A549 (cell line): ENCODE measurements at regions not wholly inside any gene's neighbourhood (a gene's known extent, or its start where the extent isn't known, plus 50 kb on each side); places are given as distances from the start of the nearest gene placed in this dataset.

Experiments used
- ATAC-seq, 2 experiments: fragments of 200-7000 bp in 1 of 2; fragments of >200 bp in 1 of 2; cut with Nextera tagmentation in 1 of 2; cut with Tn5 transposase in 1 of 2; 3 replicates each; pipeline versions ENCODE4 v1.8.0 to v1.9.1; 2018 to 2020; ENCODE audit warnings: mild to moderate bottlenecking in 1 of 2, moderate library complexity in 1 of 2
- CTCF ChIA-PET: fragments of 300-600 bp; sonication (Branson Sonifier 250); formaldehyde crosslinking; extraction: SDS; loops from one replicate; lab custom pipeline; 2021; ENCODE audit warnings: antibody characterized with exemption, inconsistent platforms; lab: Yijun Ruan, JAX
- POLR2A ChIA-PET: fragments of 350-600 bp; formaldehyde crosslinking; extraction: SDS; loops from one replicate; lab custom pipeline; 2021; ENCODE audit warnings: antibody characterized with exemption, inconsistent platforms; lab: Yijun Ruan, JAX
- DNase-seq, 2 experiments: peaks; one replicate each; pipeline versions ENCODE4 v3.0.0 to v3.0.0-alpha.2; 2011 to 2016; ENCODE audit warnings: low read depth in 1 of 2, low spot score in 1 of 2
- FAIRE-seq: peaks from 2 replicates; lab custom pipeline; 2011; peaks lifted over from hg19 to GRCh38; lab: Jason Lieb, UNC
- H3K27ac ChIP-seq, 2 experiments: fragments of >200 bp; sonication (Bioruptor Twin); formaldehyde crosslinking; 3 replicates each; pipeline ENCODE4 v1.5.1; 2016 to 2017
- H3K4me1 ChIP-seq: fragments of >200 bp; sonication (Bioruptor Twin); formaldehyde crosslinking; 3 replicates; pipeline ENCODE4 v1.6.1; 2016
- H3K4me2 ChIP-seq: fragments of >200 bp; sonication (Bioruptor Twin); formaldehyde crosslinking; 3 replicates; pipeline ENCODE4 v1.6.1; 2016
- H3K4me3 ChIP-seq: fragments of >200 bp; sonication (Bioruptor Twin); formaldehyde crosslinking; 3 replicates; pipeline ENCODE4 v1.5.1; 2016
- H3K9me3 ChIP-seq: fragments of >200 bp; sonication (Bioruptor Twin); formaldehyde crosslinking; 3 replicates; pipeline ENCODE4 v1.6.1; 2016
- BHLHE40 ChIP-seq: IDR thresholded peaks from 2 replicates; pipeline ENCODE4 v1.6.1; 2012; ENCODE audit warnings: low read depth, low read length, inconsistent platforms
- CHD2 ChIP-seq: fragments of 150-350 bp; IDR thresholded peaks from 2 replicates; pipeline ENCODE4 v1.6.1; 2014; ENCODE audit warnings: low read length; ENCODE audit not compliant: partially characterized antibody
- EHF ChIP-seq: fragments of 250-450 bp; sonication (Bioruptor Pico); IDR thresholded peaks from 2 replicates; pipeline ENCODE4 v1.5.0; 2020; ENCODE audit warnings: mild to moderate bottlenecking
- EHMT2 ChIP-seq: fragments of 200-600 bp; sonication (generic); IDR thresholded peaks from 2 replicates; pipeline ENCODE4 v1.6.1; 2016; ENCODE audit warnings: antibody characterized with exemption, low read depth, mild to moderate bottlenecking, moderate library complexity
- FOXS1 ChIP-seq: fragments of 250-450 bp; sonication (Bioruptor Pico); IDR thresholded peaks from 2 replicates; pipeline ENCODE4 v1.5.0; 2020; ENCODE audit warnings: mild to moderate bottlenecking, moderate library complexity
- HOXA7 ChIP-seq: fragments of 250-450 bp; sonication (Bioruptor Pico); IDR thresholded peaks from 2 replicates; pipeline ENCODE4 v1.5.0; 2020; ENCODE audit warnings: mild to moderate bottlenecking, moderate library complexity
- JUN ChIP-seq, 2 experiments: fragments of >200 bp; sonication (Bioruptor Twin); formaldehyde crosslinking; IDR thresholded peaks; 2 replicates in 1 of 2; 3 replicates in 1 of 2; pipeline ENCODE4 v1.6.1; 2016 to 2017
- JUNB ChIP-seq: fragments of >200 bp; sonication (Bioruptor Twin); formaldehyde crosslinking; IDR thresholded peaks from 2 replicates; pipeline ENCODE4 v1.6.1; 2016
- KDM5A ChIP-seq: fragments of 200-600 bp; sonication (generic); IDR thresholded peaks from 2 replicates; pipeline ENCODE4 v1.6.1; 2016; ENCODE audit warnings: antibody characterized with exemption, mild to moderate bottlenecking
- MAZ ChIP-seq: fragments of 150-350 bp; IDR thresholded peaks from 2 replicates; pipeline ENCODE4 v1.6.1; 2014; ENCODE audit warnings: antibody characterized with exemption, low read depth, low read length, borderline replicate concordance
- POLR2A ChIP-seq: IDR thresholded peaks from 2 replicates; pipeline ENCODE4 v1.6.1; 2012; ENCODE audit warnings: mild to moderate bottlenecking, low read length
- POLR2AphosphoS2 ChIP-seq: conservative IDR thresholded peaks from 2 replicates; pipeline ENCODE4 v1.6.1; 2012; ENCODE audit warnings: low read length, improper control_type of control experiment, inconsistent platforms
- RARB ChIP-seq: fragments of 250-450 bp; sonication (Bioruptor Pico); IDR thresholded peaks from 2 replicates; pipeline ENCODE4 v1.8.0; 2021; ENCODE audit warnings: mild to moderate bottlenecking, moderate library complexity
- RFX5 ChIP-seq: fragments of 450-650 bp; IDR thresholded peaks from 2 replicates; pipeline ENCODE4 v1.7.1; 2014; ENCODE audit warnings: antibody characterized with exemption, mild to moderate bottlenecking, moderate library complexity
- TFCP2L1 ChIP-seq: fragments of 250-450 bp; sonication (Bioruptor Pico); IDR thresholded peaks from 2 replicates; pipeline ENCODE4 v1.5.0; 2021; ENCODE audit warnings: mild to moderate bottlenecking
- ZC3H11A ChIP-seq: fragments of 450-650 bp; IDR thresholded peaks from 2 replicates; pipeline ENCODE4 v1.6.1; 2014; ENCODE audit warnings: antibody characterized with exemption, mild to moderate bottlenecking
- ZFP36 ChIP-seq: fragments of 450-650 bp; IDR thresholded peaks from 2 replicates; pipeline ENCODE4 v1.6.1; 2014; ENCODE audit warnings: borderline replicate concordance; ENCODE audit not compliant: partially characterized antibody
- WGBS: methylation state at CpG from one replicate; pipeline ENCODE4 v1.1.6; 2017; ENCODE audit errors: missing lambda C conversion rate; 5-methylcytosine and 5-hydroxymethylcytosine counted together
- TF ChIP-seq, protein P1 (sequence below): fragments of >200 bp; sonication (Bioruptor Twin); formaldehyde crosslinking; IDR thresholded peaks from 3 replicates; pipeline ENCODE4 v1.5.1; 2016
- TF ChIP-seq, protein P2 (sequence below): fragments of 200-600 bp; sonication (generic); IDR thresholded peaks from 2 replicates; pipeline ENCODE4 v1.6.1; 2016; ENCODE audit warnings: antibody characterized with exemption, mild to moderate bottlenecking, moderate library complexity

DNA sequence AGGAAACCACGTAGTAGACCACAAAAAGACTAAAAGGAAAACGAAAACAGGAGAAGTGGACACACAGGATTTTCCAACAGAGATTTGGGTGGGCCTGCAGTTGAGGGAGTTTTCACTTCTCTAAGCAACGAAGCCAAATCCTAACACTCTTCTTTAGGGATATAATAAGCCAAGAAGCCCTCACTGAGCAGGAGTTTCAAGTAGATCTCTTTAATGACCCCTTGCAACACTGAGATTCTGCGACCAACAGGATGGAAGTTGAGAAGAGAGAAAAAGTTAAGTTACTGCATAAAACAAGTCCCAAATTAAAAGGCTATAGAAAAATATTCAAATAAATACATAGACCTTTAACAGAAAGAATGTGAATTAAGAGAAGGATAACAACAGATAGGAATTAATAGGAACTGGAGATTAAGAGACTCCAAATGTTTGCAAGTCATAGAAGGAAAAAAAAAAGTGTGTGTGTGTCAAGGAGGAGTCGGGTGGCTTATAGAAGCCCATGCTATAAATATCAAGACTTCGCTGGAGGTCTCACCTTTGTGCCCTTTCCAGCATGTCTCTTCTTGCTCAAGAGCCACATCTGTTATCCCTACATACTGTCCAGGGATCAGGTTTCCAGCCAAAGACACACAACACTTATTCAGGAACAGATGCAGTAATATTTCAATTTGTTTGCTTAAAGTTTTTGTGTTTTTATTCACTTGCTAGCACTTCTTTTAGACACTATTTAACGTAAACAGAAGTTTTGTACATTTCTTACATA is 69.4 kb upstream of the ARHGAP28 start (continued):
- TF ChIP-seq, protein P1, sequence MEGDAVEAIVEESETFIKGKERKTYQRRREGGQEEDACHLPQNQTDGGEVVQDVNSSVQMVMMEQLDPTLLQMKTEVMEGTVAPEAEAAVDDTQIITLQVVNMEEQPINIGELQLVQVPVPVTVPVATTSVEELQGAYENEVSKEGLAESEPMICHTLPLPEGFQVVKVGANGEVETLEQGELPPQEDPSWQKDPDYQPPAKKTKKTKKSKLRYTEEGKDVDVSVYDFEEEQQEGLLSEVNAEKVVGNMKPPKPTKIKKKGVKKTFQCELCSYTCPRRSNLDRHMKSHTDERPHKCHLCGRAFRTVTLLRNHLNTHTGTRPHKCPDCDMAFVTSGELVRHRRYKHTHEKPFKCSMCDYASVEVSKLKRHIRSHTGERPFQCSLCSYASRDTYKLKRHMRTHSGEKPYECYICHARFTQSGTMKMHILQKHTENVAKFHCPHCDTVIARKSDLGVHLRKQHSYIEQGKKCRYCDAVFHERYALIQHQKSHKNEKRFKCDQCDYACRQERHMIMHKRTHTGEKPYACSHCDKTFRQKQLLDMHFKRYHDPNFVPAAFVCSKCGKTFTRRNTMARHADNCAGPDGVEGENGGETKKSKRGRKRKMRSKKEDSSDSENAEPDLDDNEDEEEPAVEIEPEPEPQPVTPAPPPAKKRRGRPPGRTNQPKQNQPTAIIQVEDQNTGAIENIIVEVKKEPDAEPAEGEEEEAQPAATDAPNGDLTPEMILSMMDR, result no peak

DNA sequence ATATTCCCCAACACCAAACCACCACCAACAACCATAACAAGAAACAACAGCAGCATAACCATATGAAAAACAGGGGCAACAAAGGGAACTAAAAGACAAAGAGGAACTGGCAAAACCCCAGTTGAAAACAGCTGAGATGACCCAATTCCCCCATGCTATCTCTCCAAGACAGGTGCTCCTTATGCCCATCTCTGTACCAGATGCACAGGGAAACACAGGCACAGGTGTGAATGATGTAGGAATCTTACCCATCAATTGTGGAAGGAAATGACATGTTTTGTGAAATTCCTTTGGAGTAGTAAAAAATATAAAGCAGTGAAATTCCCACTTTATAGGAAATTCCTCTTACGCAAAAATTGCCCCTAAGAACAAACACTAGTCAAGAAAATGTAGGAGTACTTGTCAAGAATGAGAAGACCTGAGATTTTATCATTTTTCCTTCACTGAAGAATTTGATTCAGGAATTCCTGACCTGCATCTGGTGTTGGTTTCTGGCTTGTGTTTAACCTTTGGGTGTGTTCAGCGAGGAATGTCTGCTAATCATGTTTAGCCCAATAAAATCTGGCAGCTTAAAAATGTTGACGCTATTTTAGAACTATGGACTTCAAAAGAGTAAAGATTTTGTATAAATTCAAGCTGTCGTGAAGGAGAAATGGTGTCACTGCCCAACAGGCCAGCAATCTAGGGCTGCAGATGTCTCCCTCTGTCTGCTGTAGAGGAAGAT is 67.7 kb upstream of the ARHGAP28 start:
- POLR2A ChIA-PET, result no interaction called here
- Histone ChIP-seq H3K4me1 (no peaks in the 10 kb centered on the region), H3K4me2 (no peak overlapping the region), H3K4me3 (no peak overlapping the region), H3K27ac (no peak overlapping the region), H3K9me3 (no peaks in the 10 kb centered on the region)
- CTCF ChIA-PET, result no interaction called here
- 12% methylated on average over 4 of the region's 4 CpGs for WGBS
- TF ChIP-seq TFCP2L1 (no peak), RARB (CRISPR knock-in tag) (no peak), EHMT2 (no peak), CHD2 (no peak), HOXA7 (CRISPR knock-in tag) (no peak), RFX5 (no peak), KDM5A (no peak), ZC3H11A (no peak), FOXS1 (CRISPR knock-in tag) (no peak), JUN (IDR thresholded peaks at IDR 0.05) (no peak), ZFP36 (no peak)
- FAIRE-seq (no peak), DNase-seq (no peak), ATAC-seq (no peak)

DNA sequence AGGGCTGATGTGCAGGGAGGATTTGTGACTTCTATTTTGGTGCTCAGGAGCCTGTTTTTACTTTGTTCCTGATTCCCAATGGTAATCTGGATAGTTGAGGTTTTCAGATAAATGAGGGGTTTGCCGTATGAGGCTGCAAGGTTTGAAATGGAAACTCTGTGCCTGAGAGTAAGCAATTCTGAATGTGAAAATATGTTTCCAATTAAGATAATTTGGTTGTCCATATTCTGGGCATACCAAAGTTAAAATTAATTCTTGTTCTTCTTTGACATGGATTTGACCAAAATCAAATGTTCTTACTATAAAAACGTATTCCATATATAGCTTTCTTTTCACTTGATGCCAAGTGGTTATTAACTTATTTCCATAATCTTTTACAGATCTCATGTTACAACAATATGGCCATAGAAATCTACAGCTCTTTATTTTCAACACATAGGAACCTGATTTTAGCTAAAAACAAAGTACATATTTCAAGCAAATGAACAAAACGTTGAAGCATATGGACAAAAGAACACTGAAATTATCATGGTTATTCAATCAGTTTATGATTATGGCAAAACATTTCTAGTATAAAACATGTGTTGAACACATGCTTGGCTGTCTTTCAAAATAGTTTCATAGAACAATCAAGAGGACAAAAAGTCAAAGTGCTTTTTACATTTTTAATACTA is 63.4 kb upstream of the ARHGAP28 start:
- CTCF ChIA-PET, result no interaction called here
- H3K4me2 ChIP-seq, result no peak overlapping the region
- POLR2A ChIA-PET, result no interaction called here
- 22% methylated on average over 3 of the region's 3 CpGs for WGBS
- FAIRE-seq (no peak), DNase-seq (no peak), ATAC-seq (no peak)
- no peaks in the 10 kb centered on the region for H3K9me3 ChIP-seq
- TF ChIP-seq POLR2A (no peak), FOXS1 (CRISPR knock-in tag) (no peak), BHLHE40 (no peak), MAZ (no peak), EHF (CRISPR knock-in tag) (no peak)
- no peaks in the 10 kb centered on the region for H3K4me1 ChIP-seq
- H3K4me3 ChIP-seq, result no peak overlapping the region
- H3K27ac ChIP-seq, result no peak overlapping the region

DNA sequence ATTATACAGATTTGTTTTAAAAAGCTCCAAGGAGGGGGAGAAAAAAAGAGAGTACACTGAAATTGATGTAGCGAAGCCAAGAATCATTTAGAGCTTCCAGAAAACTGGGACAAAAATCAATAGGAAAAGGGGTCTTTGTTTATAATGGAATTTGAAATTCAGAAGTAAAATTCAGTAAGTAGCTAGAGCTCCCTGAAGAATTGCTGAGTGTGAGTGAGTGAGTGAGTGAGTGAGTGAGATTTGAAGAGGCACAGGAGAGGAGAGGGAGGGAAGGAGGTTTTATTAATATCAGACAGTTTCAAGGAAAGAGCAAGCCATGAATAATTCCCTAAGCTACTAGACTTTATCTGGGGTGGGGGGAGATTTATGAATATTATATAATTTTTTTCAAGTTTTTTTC is 60.7 kb upstream of the ARHGAP28 start:
- no peak overlapping the region for H3K27ac ChIP-seq
- 15% methylated on average over 1 of the region's 1 CpG for WGBS
- ATAC-seq (no peak), FAIRE-seq (no peak), DNase-seq (no peak)
- H3K9me3 ChIP-seq, result no peaks in the 10 kb centered on the region
- TF ChIP-seq ZFP36 (no peak), JUNB (no peak), POLR2AphosphoS2 (no peak)
- TF ChIP-seq, protein P2, sequence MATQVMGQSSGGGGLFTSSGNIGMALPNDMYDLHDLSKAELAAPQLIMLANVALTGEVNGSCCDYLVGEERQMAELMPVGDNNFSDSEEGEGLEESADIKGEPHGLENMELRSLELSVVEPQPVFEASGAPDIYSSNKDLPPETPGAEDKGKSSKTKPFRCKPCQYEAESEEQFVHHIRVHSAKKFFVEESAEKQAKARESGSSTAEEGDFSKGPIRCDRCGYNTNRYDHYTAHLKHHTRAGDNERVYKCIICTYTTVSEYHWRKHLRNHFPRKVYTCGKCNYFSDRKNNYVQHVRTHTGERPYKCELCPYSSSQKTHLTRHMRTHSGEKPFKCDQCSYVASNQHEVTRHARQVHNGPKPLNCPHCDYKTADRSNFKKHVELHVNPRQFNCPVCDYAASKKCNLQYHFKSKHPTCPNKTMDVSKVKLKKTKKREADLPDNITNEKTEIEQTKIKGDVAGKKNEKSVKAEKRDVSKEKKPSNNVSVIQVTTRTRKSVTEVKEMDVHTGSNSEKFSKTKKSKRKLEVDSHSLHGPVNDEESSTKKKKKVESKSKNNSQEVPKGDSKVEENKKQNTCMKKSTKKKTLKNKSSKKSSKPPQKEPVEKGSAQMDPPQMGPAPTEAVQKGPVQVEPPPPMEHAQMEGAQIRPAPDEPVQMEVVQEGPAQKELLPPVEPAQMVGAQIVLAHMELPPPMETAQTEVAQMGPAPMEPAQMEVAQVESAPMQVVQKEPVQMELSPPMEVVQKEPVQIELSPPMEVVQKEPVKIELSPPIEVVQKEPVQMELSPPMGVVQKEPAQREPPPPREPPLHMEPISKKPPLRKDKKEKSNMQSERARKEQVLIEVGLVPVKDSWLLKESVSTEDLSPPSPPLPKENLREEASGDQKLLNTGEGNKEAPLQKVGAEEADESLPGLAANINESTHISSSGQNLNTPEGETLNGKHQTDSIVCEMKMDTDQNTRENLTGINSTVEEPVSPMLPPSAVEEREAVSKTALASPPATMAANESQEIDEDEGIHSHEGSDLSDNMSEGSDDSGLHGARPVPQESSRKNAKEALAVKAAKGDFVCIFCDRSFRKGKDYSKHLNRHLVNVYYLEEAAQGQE, result no peak
- H3K4me3 ChIP-seq, result no peak overlapping the region
- H3K4me1 ChIP-seq, result no peaks in the 10 kb centered on the region
- POLR2A ChIA-PET, result no interaction called here
- H3K4me2 ChIP-seq, result no peak overlapping the region
- CTCF ChIA-PET, result no interaction called here
